Keratinocyte (primary cell): ENCODE measurements at regions not wholly inside any gene's neighbourhood (a gene's known extent, or its start where the extent isn't known, plus 50 kb on each side); places are given as distances from the start of the nearest gene placed in this dataset.

Experiments
- DNase-seq: peaks from one replicate; pipeline ENCODE4 v3.0.0-alpha.2; 2011; ENCODE audit warnings: low read depth, missing footprints, low spot score
- FAIRE-seq: peaks from 2 replicates; lab custom pipeline; 2011; peaks lifted over from hg19 to GRCh38; lab: Jason Lieb, UNC
- H2AFZ ChIP-seq: 2 replicates; pipeline ENCODE4 v1.6.0; 2012; ENCODE audit warnings: low read length, control low read depth, inconsistent platforms; ENCODE audit not compliant: control insufficient read depth
- H3K27ac ChIP-seq: 2 replicates; pipeline ENCODE4 v1.5.1; 2011; ENCODE audit warnings: low read length; ENCODE audit not compliant: control insufficient read depth, insufficient read depth
- H3K27me3 ChIP-seq: 3 replicates; pipeline ENCODE4 v1.6.0; 2011; ENCODE audit warnings: low read length; ENCODE audit not compliant: control insufficient read depth, insufficient read depth; ENCODE audit errors: extremely low read depth
- H3K36me3 ChIP-seq, 2 experiments: 2 replicates in 1 of 2; 3 replicates in 1 of 2; pipeline ENCODE4 v1.5.1; 2011; ENCODE audit warnings: low read length in 2 of 2, mild to moderate bottlenecking in 1 of 2; ENCODE audit not compliant: control insufficient read depth in 2 of 2, insufficient read depth in 2 of 2; ENCODE audit errors: extremely low read depth in 1 of 2
- H3K4me1 ChIP-seq: 3 replicates; pipeline ENCODE4 v1.5.1; 2011; ENCODE audit warnings: low read length; ENCODE audit not compliant: control insufficient read depth, insufficient read depth; ENCODE audit errors: extremely low read depth
- H3K4me2 ChIP-seq: 3 replicates; pipeline ENCODE4 v1.6.0; 2011; ENCODE audit warnings: low read depth, low read length; ENCODE audit not compliant: control insufficient read depth, insufficient read depth; ENCODE audit errors: extremely low read depth
- H3K4me3 ChIP-seq, 3 experiments: fragments of 200-600 bp in 1 of 3; sonication (generic) in 1 of 3; 2 replicates in 2 of 3; 3 replicates in 1 of 3; pipeline ENCODE4 v1.5.1; 2011 to 2016; ENCODE audit warnings: low read length in 3 of 3, mild to moderate bottlenecking in 3 of 3, control low read depth in 2 of 3, inconsistent platforms in 1 of 3, low read depth in 1 of 3, mixed read lengths in 1 of 3, mixed run types in 1 of 3, moderate library complexity in 1 of 3; ENCODE audit not compliant: control insufficient read depth in 2 of 3, insufficient read depth in 2 of 3; ENCODE audit errors: extremely low read depth in 1 of 3
- H3K79me2 ChIP-seq: 2 replicates; pipeline ENCODE4 v1.6.0; 2012; ENCODE audit warnings: low read length; ENCODE audit not compliant: control insufficient read depth, insufficient read depth
- H3K9ac ChIP-seq: 3 replicates; pipeline ENCODE4 v1.6.0; 2011; ENCODE audit warnings: low read length; ENCODE audit not compliant: control insufficient read depth, insufficient read depth; ENCODE audit errors: extremely low read depth
- H3K9me1 ChIP-seq: 3 replicates; pipeline ENCODE4 v1.6.0; 2011; ENCODE audit warnings: low read length; ENCODE audit not compliant: control insufficient read depth, insufficient read depth; ENCODE audit errors: extremely low read depth
- H3K9me3 ChIP-seq: 2 replicates; pipeline ENCODE4 v1.5.1; 2012; ENCODE audit warnings: low read depth, low read length; ENCODE audit not compliant: control insufficient read depth
- H4K20me1 ChIP-seq: 3 replicates; pipeline ENCODE4 v1.6.0; 2011; ENCODE audit warnings: low read length; ENCODE audit not compliant: control insufficient read depth, insufficient read depth; ENCODE audit errors: extremely low read depth
- CTCF ChIP-seq, 3 experiments: IDR thresholded peaks in 1 of 3; conservative IDR thresholded peaks in 1 of 3; optimal IDR thresholded peaks in 1 of 3; 2 replicates in 2 of 3; 3 replicates in 1 of 3; pipeline versions ENCODE3 to v1.5.1; 2011; ENCODE audit warnings: low read length in 3 of 3, mild to moderate bottlenecking in 3 of 3, moderate library complexity in 2 of 3, control low read depth in 1 of 3, inconsistent platforms in 1 of 3; ENCODE audit not compliant: insufficient read depth in 2 of 3; ENCODE audit errors: extremely low read depth in 1 of 3
- EZH2 ChIP-seq: IDR thresholded peaks from one replicate; pipeline ENCODE4 v1.6.1; 2012; ENCODE audit warnings: inconsistent platforms, mild to moderate bottlenecking, low read length, moderate library complexity
- dilution Hi-C: fragments of 300-500 bp; cut with MboI; formaldehyde crosslinking; loops from one replicate; pipeline ENCODE4 v1.7.0; 2020; ENCODE audit warnings: low sequenced_read_pairs; ENCODE audit not compliant: extremely low pct_ligation_motif_present

GRCh38 chr6:113353392-113353791, 503.8 kb upstream of the MARCKS start:
- Histone ChIP-seq H3K4me2 (no peak overlapping the region), H3K27ac (no peak overlapping the region), H3K79me2 (no peaks in the 10 kb centered on the region), H3K27me3 (no peaks in the 10 kb centered on the region), H4K20me1 (no peaks in the 10 kb centered on the region), H3K36me3 (no peaks in the 10 kb centered on the region), H2AFZ (peak overlapping the region; percentile 38), H3K4me1 (peaks cover 38% of the 10 kb centered on the region), H3K9me1 (no peaks in the 10 kb centered on the region), H3K4me3 (no peak overlapping the region), H3K9me3 (no peaks in the 10 kb centered on the region), H3K9ac (no peak overlapping the region)
- no peak for TF ChIP-seq CTCF (optimal IDR thresholded peaks at IDR 0.05 in 1 of 3, IDR thresholded peaks at IDR 0.05 in 1 of 3, conservative IDR thresholded peaks at IDR 0.05 in 1 of 3; ENCODE audit: extremely low read depth in 1 of 3, insufficient read depth in 2 of 3, low read length in 3 of 3)
- DNase-seq: no peak
- dilution Hi-C loops: no loop called here
- FAIRE-seq: no peak

GRCh38 chr6:113354204-113354895, 502.8 kb upstream of the MARCKS start:
- H4K20me1 ChIP-seq: no peaks in the 10 kb centered on the region
- dilution Hi-C loops: no loop called here
- no peak for FAIRE-seq
- no peak overlapping the region for H3K4me2 ChIP-seq
- H3K9ac ChIP-seq: no peak overlapping the region
- H3K4me3 ChIP-seq: no peak overlapping the region
- no peak for TF ChIP-seq EZH2
- TF ChIP-seq CTCF (optimal IDR thresholded peaks at IDR 0.05 in 1 of 3, IDR thresholded peaks at IDR 0.05 in 1 of 3, conservative IDR thresholded peaks at IDR 0.05 in 1 of 3; ENCODE audit: extremely low read depth in 1 of 3, insufficient read depth in 2 of 3, low read length in 3 of 3): no peak
- H3K27ac ChIP-seq: no peak overlapping the region
- no peaks in the 10 kb centered on the region for H3K9me3 ChIP-seq
- H3K4me1 ChIP-seq: peaks cover 48% of the 10 kb centered on the region
- no peaks in the 10 kb centered on the region for H3K36me3 ChIP-seq
- no peak for DNase-seq
- no peaks in the 10 kb centered on the region for H3K79me2 ChIP-seq
- no peaks in the 10 kb centered on the region for H3K9me1 ChIP-seq
- no peaks in the 10 kb centered on the region for H3K27me3 ChIP-seq
- H2AFZ ChIP-seq: no peak overlapping the region
